NB4 (cell line): ENCODE measurements at regions not wholly inside any gene's neighbourhood (a gene's known extent, or its start where the extent isn't known, plus 50 kb on each side); places are given as distances from the start of the nearest gene placed in this dataset.
A peak's percentile ranks its signal among the peaks of the same experiment; 100 is the strongest.

Experiments used
- POLR2A ChIP-seq: IDR thresholded peaks from 2 replicates; pipeline ENCODE4 v1.6.1; 2011; ENCODE audit warnings: mild to moderate bottlenecking; ENCODE audit not compliant: insufficient read length; ENCODE audit errors: extremely low read depth
- TF ChIP-seq, protein P1 (sequence below): IDR thresholded peaks from one replicate; pipeline ENCODE4 v1.5.1; 2012; ENCODE audit warnings: low read depth, low read length
- TF ChIP-seq, protein P2 (sequence below): IDR thresholded peaks from 2 replicates; pipeline ENCODE4 v1.6.1; 2011; ENCODE audit warnings: low read depth, low read length

DNA sequence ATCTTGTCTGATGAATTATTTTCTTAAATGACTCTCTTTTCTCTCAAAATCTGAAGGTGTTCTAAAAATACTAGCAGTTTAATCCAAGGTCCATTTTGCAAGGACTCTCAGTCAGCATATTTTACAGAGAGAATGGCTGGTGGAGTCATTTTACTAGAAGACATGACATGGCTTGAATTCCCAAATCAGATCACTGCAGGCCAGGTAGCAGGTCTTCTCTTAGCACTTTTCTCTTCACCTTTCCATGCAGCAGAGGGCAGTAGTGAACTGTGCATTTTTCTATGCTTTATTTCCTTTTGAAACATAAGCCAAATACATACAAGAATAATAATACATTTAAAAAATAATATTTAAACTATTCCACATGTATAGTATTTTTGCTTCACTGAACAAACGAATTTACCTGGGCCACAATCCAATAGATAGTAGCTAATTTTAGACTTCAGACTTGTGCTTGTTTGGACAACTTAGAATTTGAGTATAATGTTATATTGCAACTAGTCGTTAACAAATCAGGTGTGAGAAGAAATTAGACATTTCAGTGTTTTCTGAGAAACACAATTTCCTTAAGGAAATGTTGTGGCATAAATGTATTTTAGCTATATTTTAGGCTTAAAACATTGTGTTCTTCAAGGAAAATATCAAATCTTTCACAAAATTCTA is 289.4 kb upstream of the DAB2 start:
- TF ChIP-seq, protein P1, sequence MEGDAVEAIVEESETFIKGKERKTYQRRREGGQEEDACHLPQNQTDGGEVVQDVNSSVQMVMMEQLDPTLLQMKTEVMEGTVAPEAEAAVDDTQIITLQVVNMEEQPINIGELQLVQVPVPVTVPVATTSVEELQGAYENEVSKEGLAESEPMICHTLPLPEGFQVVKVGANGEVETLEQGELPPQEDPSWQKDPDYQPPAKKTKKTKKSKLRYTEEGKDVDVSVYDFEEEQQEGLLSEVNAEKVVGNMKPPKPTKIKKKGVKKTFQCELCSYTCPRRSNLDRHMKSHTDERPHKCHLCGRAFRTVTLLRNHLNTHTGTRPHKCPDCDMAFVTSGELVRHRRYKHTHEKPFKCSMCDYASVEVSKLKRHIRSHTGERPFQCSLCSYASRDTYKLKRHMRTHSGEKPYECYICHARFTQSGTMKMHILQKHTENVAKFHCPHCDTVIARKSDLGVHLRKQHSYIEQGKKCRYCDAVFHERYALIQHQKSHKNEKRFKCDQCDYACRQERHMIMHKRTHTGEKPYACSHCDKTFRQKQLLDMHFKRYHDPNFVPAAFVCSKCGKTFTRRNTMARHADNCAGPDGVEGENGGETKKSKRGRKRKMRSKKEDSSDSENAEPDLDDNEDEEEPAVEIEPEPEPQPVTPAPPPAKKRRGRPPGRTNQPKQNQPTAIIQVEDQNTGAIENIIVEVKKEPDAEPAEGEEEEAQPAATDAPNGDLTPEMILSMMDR: peak; percentile 73
- no peak for TF ChIP-seq POLR2A
- TF ChIP-seq, protein P2, sequence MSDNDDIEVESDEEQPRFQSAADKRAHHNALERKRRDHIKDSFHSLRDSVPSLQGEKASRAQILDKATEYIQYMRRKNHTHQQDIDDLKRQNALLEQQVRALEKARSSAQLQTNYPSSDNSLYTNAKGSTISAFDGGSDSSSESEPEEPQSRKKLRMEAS: no peak
